ENCODE measurements at regions not wholly inside any gene's neighbourhood (a gene's known extent, or its start where the extent isn't known, plus 50 kb on each side); places are given as distances from the start of the nearest gene placed in this dataset.

DNA sequence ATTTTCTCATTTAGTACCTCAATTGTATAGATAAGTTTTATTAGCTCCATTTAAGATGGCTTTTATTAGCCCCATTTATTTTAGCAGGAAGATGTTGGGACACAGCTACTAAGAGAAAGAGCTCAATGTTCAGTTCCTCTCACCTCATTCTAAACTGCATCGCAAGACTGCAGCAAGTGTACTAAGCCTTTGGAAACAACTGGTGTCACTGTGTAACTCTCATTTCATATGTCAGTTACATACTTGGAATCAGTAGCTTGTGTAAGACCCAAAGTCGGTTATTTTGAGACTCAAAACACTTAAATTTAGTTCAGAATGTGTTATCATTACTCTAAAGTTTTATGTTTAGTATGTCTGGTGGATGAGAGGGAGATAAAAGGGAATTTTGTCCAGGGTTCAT, 482.9 kb downstream of the BMP2 start:
- H3K27me3 ChIP-seq (ENCODE audit: low read depth): no peaks in the 10 kb centered on the region
- no peaks in the 10 kb centered on the region for H3K36me3 ChIP-seq
- H3K4me3 ChIP-seq: no peak overlapping the region
- no peak overlapping the region for H3K27ac ChIP-seq (replicated peaks)
- DNase-seq: no peak
- H3K9me3 ChIP-seq (replicated peaks): no peaks in the 10 kb centered on the region
- H3K4me1 ChIP-seq: peaks cover 27% of the 10 kb centered on the region
- TF ChIP-seq, protein P1, sequence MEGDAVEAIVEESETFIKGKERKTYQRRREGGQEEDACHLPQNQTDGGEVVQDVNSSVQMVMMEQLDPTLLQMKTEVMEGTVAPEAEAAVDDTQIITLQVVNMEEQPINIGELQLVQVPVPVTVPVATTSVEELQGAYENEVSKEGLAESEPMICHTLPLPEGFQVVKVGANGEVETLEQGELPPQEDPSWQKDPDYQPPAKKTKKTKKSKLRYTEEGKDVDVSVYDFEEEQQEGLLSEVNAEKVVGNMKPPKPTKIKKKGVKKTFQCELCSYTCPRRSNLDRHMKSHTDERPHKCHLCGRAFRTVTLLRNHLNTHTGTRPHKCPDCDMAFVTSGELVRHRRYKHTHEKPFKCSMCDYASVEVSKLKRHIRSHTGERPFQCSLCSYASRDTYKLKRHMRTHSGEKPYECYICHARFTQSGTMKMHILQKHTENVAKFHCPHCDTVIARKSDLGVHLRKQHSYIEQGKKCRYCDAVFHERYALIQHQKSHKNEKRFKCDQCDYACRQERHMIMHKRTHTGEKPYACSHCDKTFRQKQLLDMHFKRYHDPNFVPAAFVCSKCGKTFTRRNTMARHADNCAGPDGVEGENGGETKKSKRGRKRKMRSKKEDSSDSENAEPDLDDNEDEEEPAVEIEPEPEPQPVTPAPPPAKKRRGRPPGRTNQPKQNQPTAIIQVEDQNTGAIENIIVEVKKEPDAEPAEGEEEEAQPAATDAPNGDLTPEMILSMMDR (IDR thresholded peaks at IDR 0.05; ENCODE audit: borderline replicate concordance): no peak
- intact Hi-C loops (cut with micrococcal nuclease): no loop called here

DNA sequence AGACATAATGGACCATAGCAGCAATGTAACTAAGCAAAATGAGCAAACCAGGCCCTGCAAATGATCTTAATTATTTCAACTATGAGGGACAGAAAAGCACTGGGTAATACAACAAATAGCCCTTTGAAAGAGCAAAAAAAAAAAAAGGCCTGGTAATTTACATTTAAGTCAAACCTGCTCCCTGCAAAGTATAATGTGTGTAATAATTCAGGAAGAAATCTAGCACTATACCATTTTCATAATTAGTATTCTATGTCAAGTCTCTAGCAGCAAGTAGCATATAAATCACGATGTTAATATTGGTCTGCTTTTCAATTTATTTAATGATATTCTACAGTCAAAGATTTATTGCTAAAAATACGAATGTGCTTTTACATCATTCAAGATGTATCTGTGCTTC, 489.6 kb downstream of the BMP2 start:
- TF ChIP-seq, protein P1 (IDR thresholded peaks at IDR 0.05; ENCODE audit: borderline replicate concordance): no peak
- peaks cover 8% of the 10 kb centered on the region for H3K9me3 ChIP-seq (replicated peaks)
- H3K4me1 ChIP-seq: peaks cover 22% of the 10 kb centered on the region
- DNase-seq: no peak
- intact Hi-C loops (cut with micrococcal nuclease): no loop called here
- H3K27ac ChIP-seq (replicated peaks): peak overlapping the region; percentile 84
- H3K36me3 ChIP-seq: no peaks in the 10 kb centered on the region
- H3K27me3 ChIP-seq (ENCODE audit: low read depth): no peaks in the 10 kb centered on the region
- H3K4me3 ChIP-seq: peak overlapping the region; percentile 63

DNA sequence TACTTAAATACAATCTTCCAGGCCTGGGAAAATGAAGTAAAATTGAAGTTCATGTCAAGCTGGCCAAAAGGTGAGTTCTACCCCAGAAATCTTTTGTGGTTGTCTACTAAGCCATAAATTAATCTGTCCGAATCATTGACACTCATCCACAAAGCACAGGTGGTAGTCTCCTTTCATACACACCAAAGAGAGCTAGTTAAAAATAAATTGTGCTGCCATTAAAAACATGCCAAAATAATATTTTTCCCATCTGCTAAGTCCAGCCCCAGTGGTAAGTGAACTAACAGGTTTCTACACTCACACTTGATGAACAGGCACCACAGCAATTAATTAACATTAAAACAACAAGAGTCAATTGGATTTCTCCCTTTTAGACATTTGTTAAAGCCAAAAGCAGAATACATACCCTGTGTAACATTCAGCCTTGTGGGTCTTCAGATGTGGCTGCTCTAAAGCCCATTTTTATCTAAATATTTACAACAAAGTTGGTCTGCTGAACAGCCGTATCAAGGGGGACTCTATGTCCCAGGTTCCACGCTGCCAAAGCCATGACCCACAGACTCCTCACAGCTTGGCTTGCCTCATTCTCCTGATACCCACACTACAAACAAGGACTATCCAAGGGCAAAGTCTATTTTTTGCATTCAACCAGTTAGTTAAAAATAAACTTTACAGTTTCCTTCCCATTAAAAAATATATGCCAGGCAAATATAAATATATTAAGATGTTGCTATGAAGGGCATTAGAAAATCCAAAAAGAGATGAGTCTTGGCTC, 490.4 kb downstream of the BMP2 start:
- TF ChIP-seq, protein P1 (IDR thresholded peaks at IDR 0.05; ENCODE audit: borderline replicate concordance): no peak
- peaks cover 22% of the 10 kb centered on the region for H3K4me1 ChIP-seq
- H3K27me3 ChIP-seq (ENCODE audit: low read depth): no peaks in the 10 kb centered on the region
- DNase-seq: peak; percentile 37
- H3K4me3 ChIP-seq: peak overlapping the region; percentile 63
- H3K36me3 ChIP-seq: no peaks in the 10 kb centered on the region
- peaks cover 8% of the 10 kb centered on the region for H3K9me3 ChIP-seq (replicated peaks)
- peak overlapping the region; percentile 84 for H3K27ac ChIP-seq (replicated peaks)
- intact Hi-C loops (cut with micrococcal nuclease): no loop called here

DNA sequence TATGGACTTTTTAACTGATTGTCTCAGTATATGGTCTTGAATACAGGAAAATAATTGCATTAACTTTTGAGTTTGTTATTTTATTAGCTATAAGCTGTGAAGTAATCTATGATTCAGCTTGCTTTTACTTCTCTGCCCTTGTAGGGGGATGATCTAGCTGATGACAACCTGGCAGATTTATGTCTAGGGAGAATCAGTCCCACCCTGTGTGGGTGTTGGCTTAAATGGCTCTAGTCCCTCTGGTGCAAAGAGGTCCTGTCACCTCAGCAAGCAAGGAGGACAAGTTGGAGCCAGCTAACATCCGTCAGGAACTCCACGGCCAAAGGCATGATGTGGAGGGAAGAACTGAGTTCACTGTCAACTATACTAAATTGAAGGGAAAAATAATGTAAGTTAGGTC, 495.3 kb downstream of the BMP2 start:
- Histone ChIP-seq H3K4me1 (peaks cover 4% of the 10 kb centered on the region), H3K27me3 (ENCODE audit: low read depth) (no peaks in the 10 kb centered on the region), H3K36me3 (no peaks in the 10 kb centered on the region), H3K4me3 (no peak overlapping the region), H3K9me3 (replicated peaks) (peaks cover 8% of the 10 kb centered on the region), H3K27ac (replicated peaks) (no peak overlapping the region)
- TF ChIP-seq, protein P1 (IDR thresholded peaks at IDR 0.05; ENCODE audit: borderline replicate concordance): no peak
- intact Hi-C loops (cut with micrococcal nuclease): no loop called here
- no peak for DNase-seq

DNA sequence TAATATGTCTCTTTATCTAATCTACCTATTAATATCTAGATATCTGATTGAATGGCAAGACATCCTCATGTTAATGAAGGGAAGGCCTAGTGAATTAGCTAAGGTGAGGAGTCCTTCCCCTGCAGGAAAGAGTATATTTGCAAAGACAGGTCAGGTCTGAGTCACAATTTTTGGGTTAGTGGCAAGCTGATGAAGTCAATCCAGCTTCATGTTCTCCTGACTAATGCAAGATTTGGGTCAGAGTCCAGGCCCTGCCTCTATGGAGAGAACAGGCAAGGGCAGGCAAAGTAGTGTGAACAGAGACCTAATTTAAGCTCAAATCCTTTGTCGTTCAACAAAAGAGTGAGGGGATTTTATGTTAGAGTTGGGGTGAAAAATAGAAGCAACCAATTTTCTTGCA, 496.7 kb downstream of the BMP2 start:
- intact Hi-C loops (cut with micrococcal nuclease): no loop called here
- H3K9me3 ChIP-seq (replicated peaks): peaks cover 8% of the 10 kb centered on the region
- H3K4me3 ChIP-seq: no peak overlapping the region

More for the DNA sequence above, 496.7 kb downstream of the BMP2 start:
- Histone ChIP-seq H3K36me3 (no peaks in the 10 kb centered on the region), H3K4me1 (no peaks in the 10 kb centered on the region), H3K27ac (replicated peaks) (no peak overlapping the region), H3K27me3 (ENCODE audit: low read depth) (no peaks in the 10 kb centered on the region)
- TF ChIP-seq, protein P1 (IDR thresholded peaks at IDR 0.05; ENCODE audit: borderline replicate concordance): no peak
- DNase-seq: no peak
